Central memory CD8-positive, alpha-beta T cell (primary cell): ENCODE measurements at regions not wholly inside any gene's neighbourhood (a gene's known extent, or its start where the extent isn't known, plus 50 kb on each side); places are given as distances from the start of the nearest gene placed in this dataset.

Source experiments
- ATAC-seq: fragments of 150-1000 bp; cut with Tn5 transposase; replicated peaks from 2 replicates; pipeline ENCODE4 v1.10.0; 2022; ENCODE audit warnings: mild to moderate bottlenecking, moderate FRiP score, moderate number of reproducible peaks; ENCODE audit not compliant: poor library complexity, severe bottlenecking; ENCODE audit errors: extremely low read depth
- DNase-seq, 2 donors: peaks; one replicate each; pipeline ENCODE4 v3.0.0; 2021; ENCODE audit warnings: low spot score in 2 of 2
- H3K27ac Mint-ChIP-seq: one replicate; pipeline ENCODE4 v1.8.0; 2022; ENCODE audit warnings: low read depth, mild to moderate bottlenecking, moderate library complexity, mixed read lengths
- H3K27me3 Mint-ChIP-seq: one replicate; pipeline ENCODE4 v1.8.0; 2022; ENCODE audit warnings: mixed read lengths
- H3K36me3 Mint-ChIP-seq: one replicate; pipeline ENCODE4 v1.8.0; 2022; ENCODE audit warnings: mild to moderate bottlenecking, moderate library complexity, mixed read lengths; ENCODE audit not compliant: insufficient read depth
- H3K4me1 Mint-ChIP-seq: one replicate; pipeline ENCODE4 v1.8.0; 2022; ENCODE audit warnings: mixed read lengths
- H3K4me3 Mint-ChIP-seq: one replicate; pipeline ENCODE4 v1.8.0; 2022; ENCODE audit warnings: mild to moderate bottlenecking, moderate library complexity, mixed read lengths
- H3K9me3 Mint-ChIP-seq: one replicate; pipeline ENCODE4 v1.8.0; 2022; ENCODE audit warnings: mixed read lengths

DNA sequence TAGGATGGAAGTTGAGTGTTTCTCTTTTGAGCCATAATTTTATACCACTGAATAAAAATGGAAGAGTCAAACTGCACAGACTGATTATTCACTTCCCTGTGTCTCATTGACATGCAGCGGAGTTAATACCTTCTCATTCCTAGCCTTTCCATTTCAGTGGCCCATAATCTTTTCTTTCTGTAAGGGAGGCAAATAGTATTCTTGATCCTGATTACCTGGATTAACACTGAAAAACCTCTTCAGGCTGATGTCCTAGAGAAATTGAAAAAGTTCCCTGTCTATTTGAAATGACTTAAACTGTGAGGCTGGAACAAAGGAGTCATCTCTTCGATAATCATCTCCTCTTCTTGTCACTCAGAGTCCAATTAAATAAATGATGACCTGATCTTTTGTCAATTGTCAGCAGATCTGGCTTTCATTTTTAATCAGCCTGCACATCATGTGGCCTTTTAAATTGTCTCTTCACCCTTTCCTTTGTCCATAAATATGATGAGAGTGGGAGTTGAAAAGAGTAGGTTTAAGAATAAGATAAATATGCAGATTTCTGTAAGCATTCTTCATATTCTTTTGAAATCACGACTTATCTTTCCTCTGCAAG is 713.0 kb downstream of the EPM2A start:
- no peak overlapping the region for H3K27ac Mint-ChIP-seq
- no peak for DNase-seq
- ATAC-seq: no peak
- H3K36me3 Mint-ChIP-seq: no peaks in the 10 kb centered on the region
- no peak overlapping the region for H3K4me3 Mint-ChIP-seq
- H3K4me1 Mint-ChIP-seq: no peaks in the 10 kb centered on the region
- H3K27me3 Mint-ChIP-seq: peaks cover 42% of the 10 kb centered on the region
- no peaks in the 10 kb centered on the region for H3K9me3 Mint-ChIP-seq

DNA sequence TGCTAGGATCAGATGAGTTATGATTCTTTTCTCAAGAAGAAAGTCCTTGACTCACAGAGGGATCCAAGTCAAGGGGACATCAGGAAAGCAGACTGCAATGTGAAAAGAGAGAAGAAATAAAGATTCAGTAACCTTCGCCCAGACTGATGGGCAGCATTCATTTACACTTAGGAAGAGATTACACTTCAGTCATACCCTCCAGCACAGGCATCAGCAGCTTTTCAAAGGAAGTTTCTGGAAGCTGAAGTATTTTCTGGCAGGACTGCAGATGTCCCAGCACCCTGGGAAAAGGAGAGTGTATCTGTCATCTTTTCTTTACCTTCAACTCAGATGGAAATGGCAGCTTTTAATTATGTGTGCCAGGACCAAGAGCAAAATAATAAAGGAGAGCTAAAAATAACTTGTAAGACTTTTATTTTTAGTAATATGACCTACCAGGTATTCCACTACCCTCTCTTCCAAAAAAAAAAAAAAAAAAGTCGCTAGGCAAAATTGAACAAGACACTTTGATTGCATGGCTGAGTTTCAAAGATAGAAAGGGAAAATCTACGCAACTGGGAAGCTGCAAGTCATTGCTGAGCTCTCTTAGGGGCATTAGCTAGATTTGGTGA is 712.1 kb downstream of the EPM2A start:
- H3K4me1 Mint-ChIP-seq: no peaks in the 10 kb centered on the region
- no peaks in the 10 kb centered on the region for H3K36me3 Mint-ChIP-seq
- ATAC-seq: no peak
- no peak overlapping the region for H3K4me3 Mint-ChIP-seq
- no peaks in the 10 kb centered on the region for H3K9me3 Mint-ChIP-seq
- no peak overlapping the region for H3K27ac Mint-ChIP-seq
- no peak for DNase-seq
- H3K27me3 Mint-ChIP-seq: peaks cover 51% of the 10 kb centered on the region

DNA sequence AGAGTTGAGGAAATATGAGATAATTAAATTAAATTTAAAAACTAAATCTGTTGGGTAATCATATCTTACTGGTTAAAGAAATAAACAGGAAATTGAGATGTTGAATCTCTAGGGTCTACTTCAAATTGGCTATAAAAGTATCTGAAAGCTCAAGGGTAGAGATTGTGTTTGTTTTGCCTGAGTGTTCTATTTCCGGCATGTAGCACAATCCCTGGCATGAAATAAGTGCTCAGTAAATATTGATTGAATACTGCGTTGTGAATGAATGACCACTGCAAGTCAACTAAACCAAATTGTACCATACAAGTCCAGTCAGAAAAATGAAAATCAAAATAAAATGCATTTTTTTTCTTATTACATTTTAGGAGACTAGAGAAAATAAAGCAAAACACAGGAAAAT is 709.8 kb downstream of the EPM2A start:
- Mint-ChIP-seq H3K36me3 (no peaks in the 10 kb centered on the region), H3K27me3 (peaks cover 60% of the 10 kb centered on the region)
- DNase-seq: no peak

DNA sequence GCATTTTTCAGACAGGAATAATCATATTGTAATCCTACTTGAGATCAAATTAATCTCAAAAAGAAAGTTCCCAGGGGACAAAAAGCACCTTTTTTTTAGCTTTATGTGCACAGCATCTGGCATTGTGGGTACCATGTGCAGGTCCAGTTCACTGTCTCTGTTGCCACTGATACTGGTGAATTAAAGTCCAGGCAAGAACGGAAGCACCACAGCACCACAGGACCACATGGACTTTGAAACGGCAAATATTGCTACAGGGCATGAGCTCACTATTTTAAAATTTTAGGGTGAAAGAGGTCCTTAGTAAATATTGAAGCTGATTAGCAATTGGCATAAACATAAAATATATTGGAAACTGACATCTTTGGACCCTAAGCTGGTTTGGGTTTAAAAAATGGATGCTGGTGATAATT is 709.0 kb downstream of the EPM2A start:
- Mint-ChIP-seq H3K4me1 (no peaks in the 10 kb centered on the region), H3K27me3 (peaks cover 53% of the 10 kb centered on the region), H3K9me3 (no peaks in the 10 kb centered on the region), H3K4me3 (no peak overlapping the region), H3K36me3 (no peaks in the 10 kb centered on the region), H3K27ac (no peak overlapping the region)
- ATAC-seq (no peak), DNase-seq (no peak)

More for the DNA sequence above, 709.8 kb downstream of the EPM2A start:
- Mint-ChIP-seq H3K27ac (no peak overlapping the region), H3K9me3 (no peaks in the 10 kb centered on the region), H3K4me1 (no peaks in the 10 kb centered on the region), H3K4me3 (no peak overlapping the region)
- ATAC-seq: no peak

DNA sequence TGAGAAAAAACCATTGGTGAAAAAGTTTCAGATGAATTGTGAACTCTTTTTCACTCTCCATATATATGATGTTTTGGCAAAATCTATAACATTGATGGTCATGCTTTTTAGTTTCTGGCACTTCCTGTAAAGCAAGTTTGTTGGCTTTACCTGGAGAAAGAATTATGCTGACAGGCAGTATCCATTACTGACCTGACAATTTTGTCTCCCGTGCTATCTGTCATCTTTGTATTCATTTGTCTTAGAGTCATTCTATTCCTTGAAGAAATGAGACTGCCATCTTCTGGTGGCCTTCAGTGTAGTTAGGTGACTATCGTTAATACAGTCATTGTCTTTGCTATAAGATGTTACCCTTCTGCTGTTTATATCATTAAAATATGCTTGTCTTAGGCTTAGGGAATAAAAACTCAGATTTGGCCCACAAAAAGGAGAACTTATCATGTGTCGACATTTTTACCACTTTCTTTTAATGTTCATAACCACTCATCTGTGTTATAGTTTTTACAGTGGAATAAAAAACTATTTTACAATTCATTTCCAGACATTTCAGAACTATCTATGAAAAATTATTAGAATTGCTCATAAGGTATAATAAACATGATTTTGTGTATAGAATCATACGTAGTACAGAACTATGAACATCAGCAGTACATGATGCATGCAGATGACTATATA is 707.0 kb downstream of the EPM2A start:
- Mint-ChIP-seq H3K27ac (no peak overlapping the region), H3K36me3 (no peaks in the 10 kb centered on the region), H3K27me3 (peaks cover 33% of the 10 kb centered on the region), H3K4me3 (no peak overlapping the region), H3K9me3 (no peaks in the 10 kb centered on the region), H3K4me1 (no peaks in the 10 kb centered on the region)
- DNase-seq: no peak
- ATAC-seq: no peak

DNA sequence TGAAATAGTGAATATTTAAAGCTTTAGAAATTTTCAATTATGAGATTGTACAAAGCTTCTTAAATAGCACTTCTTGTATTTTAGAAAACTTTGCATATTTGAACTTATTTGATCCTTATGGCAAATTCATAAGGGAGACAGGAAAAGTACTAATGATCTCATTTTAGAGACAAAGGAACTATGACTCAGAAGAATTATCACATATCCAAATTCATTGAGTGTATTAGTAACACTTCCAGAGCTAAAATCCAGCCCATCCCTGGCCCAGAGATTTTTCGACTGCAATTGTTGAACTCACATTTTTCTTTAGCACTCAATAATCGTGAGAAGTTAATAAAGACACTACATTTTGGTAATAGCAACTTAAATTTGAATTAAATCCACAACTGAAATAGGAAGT is 704.3 kb downstream of the EPM2A start:
- Mint-ChIP-seq H3K27ac (no peak overlapping the region), H3K9me3 (no peaks in the 10 kb centered on the region), H3K4me1 (no peaks in the 10 kb centered on the region), H3K4me3 (no peak overlapping the region), H3K27me3 (peaks cover 56% of the 10 kb centered on the region), H3K36me3 (no peaks in the 10 kb centered on the region)
- DNase-seq (no peak), ATAC-seq (no peak)

DNA sequence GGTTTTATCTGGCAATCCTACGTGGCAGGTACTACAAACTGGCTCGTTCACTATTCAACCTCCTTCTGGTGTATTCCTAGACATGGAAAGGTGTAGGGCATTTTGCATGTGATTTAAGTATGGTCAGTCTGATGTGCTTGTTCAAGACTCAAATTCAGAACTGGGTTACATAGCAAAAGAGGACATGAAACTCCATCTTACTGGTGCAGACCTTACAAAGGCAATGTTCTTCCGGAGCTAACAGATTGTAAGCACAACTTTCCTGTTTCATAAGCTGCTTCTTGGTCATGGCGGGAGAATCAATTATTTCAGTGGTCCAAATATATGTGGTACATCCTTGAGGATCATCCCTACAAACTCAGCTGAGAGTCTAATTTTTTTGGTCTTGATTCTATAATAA is 703.4 kb downstream of the EPM2A start:
- peaks cover 64% of the 10 kb centered on the region for H3K27me3 Mint-ChIP-seq

DNA sequence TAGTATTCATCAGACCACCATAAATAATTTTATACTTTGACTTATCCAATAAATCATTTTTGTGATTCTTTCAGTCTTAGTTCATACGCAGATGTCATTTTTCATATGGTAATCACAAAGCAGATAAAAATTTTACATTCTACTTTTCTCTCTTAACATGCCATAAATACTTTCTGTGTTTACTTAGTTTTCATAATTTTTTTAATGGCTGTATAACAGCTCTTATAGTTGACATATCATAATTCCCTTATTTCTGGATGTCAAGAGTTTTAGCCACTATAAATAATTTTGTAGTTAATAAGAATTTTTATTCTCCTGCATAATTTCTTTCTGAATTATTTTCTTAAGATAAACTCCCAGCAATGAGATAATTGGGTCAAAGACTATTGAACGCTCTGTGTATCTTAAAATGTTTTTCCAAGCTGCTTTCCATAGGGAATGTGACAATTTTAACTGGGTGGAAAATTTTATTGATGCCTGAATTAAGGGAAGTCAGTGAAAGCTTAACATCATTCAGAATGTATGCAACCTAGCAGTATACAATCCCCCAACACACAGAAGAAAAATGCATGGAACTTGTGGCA is 702.7 kb downstream of the EPM2A start:
- ATAC-seq (no peak), DNase-seq (no peak)
- H3K9me3 Mint-ChIP-seq: no peaks in the 10 kb centered on the region
- H3K4me3 Mint-ChIP-seq: no peak overlapping the region
- H3K27me3 Mint-ChIP-seq: peaks cover 57% of the 10 kb centered on the region
- no peaks in the 10 kb centered on the region for H3K4me1 Mint-ChIP-seq
- H3K27ac Mint-ChIP-seq: no peak overlapping the region
- H3K36me3 Mint-ChIP-seq: no peaks in the 10 kb centered on the region

More for the DNA sequence above, 703.4 kb downstream of the EPM2A start:
- no peak overlapping the region for H3K4me3 Mint-ChIP-seq
- no peak overlapping the region for H3K27ac Mint-ChIP-seq
- DNase-seq (no peak), ATAC-seq (no peak)
- no peaks in the 10 kb centered on the region for H3K4me1 Mint-ChIP-seq
- no peaks in the 10 kb centered on the region for H3K36me3 Mint-ChIP-seq
- H3K9me3 Mint-ChIP-seq: no peaks in the 10 kb centered on the region

DNA sequence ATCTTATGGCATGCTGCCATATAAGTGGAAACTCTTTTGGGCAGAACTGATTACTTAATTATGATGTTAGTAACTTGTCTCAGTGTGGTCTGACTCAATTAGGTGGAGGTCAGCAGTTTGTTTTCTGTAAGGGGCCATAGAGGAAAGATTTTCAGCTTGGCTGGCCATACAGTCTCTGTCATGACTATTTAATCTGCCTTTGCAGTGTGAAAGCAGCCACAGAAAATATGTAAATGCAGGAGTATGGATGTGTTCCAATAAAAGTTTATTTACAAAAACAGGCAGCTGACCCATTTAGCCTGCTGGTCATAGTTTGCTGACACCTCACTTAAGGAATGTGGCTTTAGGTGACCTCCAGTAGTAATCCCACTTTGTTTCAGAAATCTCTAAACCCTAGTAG is 700.7 kb downstream of the EPM2A start:
- no peaks in the 10 kb centered on the region for H3K4me1 Mint-ChIP-seq
- no peak overlapping the region for H3K4me3 Mint-ChIP-seq
- no peak for DNase-seq
- no peaks in the 10 kb centered on the region for H3K9me3 Mint-ChIP-seq
- no peak for ATAC-seq
- H3K27ac Mint-ChIP-seq: no peak overlapping the region
- peaks cover 53% of the 10 kb centered on the region for H3K27me3 Mint-ChIP-seq
- no peaks in the 10 kb centered on the region for H3K36me3 Mint-ChIP-seq

DNA sequence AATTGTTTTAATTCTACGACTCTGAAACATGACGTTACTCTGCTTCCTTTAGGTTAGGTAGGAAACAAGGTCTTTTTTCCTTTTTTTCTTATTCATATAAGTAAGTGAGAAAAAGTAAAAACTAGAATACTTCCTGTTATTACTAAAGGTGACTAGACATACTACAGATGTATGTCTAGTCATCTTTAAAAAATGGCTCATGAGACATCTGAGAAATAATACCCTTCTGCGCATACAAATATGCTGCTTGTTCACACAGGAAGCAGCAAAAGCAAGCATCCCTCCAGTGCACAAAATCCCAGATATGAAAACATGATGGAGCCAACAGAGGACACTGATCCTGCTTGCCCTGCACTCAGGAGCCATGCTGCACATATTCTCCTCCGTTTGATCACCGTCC is 699.1 kb downstream of the EPM2A start:
- H3K36me3 Mint-ChIP-seq: no peaks in the 10 kb centered on the region
- no peak overlapping the region for H3K4me3 Mint-ChIP-seq
- ATAC-seq: no peak
- no peaks in the 10 kb centered on the region for H3K4me1 Mint-ChIP-seq
- H3K27ac Mint-ChIP-seq: no peak overlapping the region
- H3K27me3 Mint-ChIP-seq: peaks cover 48% of the 10 kb centered on the region
- H3K9me3 Mint-ChIP-seq: no peaks in the 10 kb centered on the region
- no peak for DNase-seq

DNA sequence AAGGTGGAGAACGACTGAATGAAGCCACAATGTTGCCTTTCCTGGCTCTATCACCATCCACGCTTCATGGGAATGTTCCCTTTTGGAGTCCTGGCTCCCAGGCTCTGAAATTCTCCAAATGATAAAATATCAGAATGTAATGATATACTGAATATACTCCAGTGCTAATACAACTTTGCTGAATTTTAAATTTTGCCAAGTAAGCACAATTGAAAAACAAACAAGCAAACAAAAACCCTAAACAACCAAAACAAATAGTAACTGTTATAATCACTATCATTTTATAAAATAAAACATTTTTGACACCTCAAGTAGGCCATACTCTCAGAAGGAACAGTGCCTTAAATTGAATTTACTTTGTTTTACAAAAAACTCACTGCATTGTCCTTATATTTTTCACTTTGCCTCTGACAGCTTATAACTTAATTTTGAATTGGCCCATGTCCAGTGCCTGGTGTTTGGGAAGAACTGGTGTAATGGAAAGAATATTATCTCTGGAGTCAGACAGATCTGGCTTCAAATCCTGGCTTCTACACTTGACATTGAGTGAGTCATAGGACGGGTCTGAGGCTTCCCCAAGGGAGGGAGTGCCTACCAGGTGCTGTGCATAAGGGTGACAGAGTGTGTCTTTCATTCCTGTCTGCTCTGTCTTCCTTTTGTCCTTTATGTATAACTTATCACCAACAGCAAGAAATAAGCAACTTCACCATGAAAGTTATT is 698.3 kb downstream of the EPM2A start:
- Mint-ChIP-seq H3K4me3 (no peak overlapping the region), H3K36me3 (no peaks in the 10 kb centered on the region), H3K27me3 (peaks cover 48% of the 10 kb centered on the region), H3K9me3 (no peaks in the 10 kb centered on the region), H3K27ac (no peak overlapping the region), H3K4me1 (no peaks in the 10 kb centered on the region)
- ATAC-seq: no peak
- DNase-seq: no peak

DNA sequence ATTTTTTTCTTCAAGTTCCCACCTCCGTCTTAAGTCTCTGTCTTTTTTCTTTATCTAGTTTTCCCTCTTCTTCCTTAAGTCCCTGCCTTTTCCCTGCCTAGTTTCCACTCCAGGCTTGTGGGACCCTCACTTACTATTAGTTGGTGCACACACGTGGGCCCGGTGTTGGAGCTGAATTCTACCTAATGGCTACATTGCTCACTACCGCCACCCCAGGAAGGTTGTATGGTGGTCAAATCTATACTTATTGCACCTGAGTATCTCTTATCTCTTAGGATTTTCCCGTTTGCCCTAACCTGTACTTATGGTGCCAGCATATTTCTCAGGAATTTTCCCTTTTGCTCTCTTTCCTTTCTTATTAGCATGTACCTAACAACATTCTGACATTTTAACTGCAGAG is 692.8 kb downstream of the EPM2A start:
- Mint-ChIP-seq H3K36me3 (no peaks in the 10 kb centered on the region), H3K4me1 (no peaks in the 10 kb centered on the region), H3K27ac (no peak overlapping the region), H3K27me3 (peaks cover 13% of the 10 kb centered on the region), H3K4me3 (no peak overlapping the region), H3K9me3 (no peaks in the 10 kb centered on the region)
- DNase-seq (no peak), ATAC-seq (no peak)
